ENCODE measurements at regions not wholly inside any gene's neighbourhood (a gene's known extent, or its start where the extent isn't known, plus 50 kb on each side); places are given as distances from the start of the nearest gene placed in this dataset.

DNA sequence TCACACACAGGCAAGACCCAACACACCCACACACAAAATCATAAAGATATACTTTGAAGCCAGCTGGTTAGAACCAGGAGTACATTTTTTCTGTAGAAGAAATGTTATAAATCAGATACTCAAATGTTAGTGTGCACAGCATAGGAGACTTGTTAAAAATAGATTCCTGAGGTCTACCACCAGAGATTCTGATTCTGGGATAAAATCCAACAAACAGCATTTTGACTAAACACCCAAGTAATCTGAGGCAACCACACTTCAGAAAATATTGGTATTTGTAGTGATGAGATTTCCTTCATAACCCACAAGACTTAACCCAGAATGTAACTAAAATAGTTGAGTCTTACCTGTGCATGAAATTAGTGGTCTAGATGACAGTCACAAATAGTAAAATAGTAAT is 301.8 kb downstream of the HNRNPD start:
- Histone ChIP-seq H3K4me1 (replicated peaks in 1 of 2) (no peaks in the 10 kb centered on the region), H3K27me3 (no peaks in the 10 kb centered on the region), H3K27ac (no peak overlapping the region), H3K4me3 (no peak overlapping the region), H3K9me3 (replicated peaks in 1 of 3) (no peaks in the 10 kb centered on the region), H3K36me3 (replicated peaks in 1 of 2) (no peaks in the 10 kb centered on the region)
- intact Hi-C loops (cut with DNase I), result no loop called here
- TF ChIP-seq POLR2A (IDR thresholded peaks at IDR 0.05) (no peak), CTCF (IDR thresholded peaks at IDR 0.05) (no peak)
- no peak for DNase-seq

DNA sequence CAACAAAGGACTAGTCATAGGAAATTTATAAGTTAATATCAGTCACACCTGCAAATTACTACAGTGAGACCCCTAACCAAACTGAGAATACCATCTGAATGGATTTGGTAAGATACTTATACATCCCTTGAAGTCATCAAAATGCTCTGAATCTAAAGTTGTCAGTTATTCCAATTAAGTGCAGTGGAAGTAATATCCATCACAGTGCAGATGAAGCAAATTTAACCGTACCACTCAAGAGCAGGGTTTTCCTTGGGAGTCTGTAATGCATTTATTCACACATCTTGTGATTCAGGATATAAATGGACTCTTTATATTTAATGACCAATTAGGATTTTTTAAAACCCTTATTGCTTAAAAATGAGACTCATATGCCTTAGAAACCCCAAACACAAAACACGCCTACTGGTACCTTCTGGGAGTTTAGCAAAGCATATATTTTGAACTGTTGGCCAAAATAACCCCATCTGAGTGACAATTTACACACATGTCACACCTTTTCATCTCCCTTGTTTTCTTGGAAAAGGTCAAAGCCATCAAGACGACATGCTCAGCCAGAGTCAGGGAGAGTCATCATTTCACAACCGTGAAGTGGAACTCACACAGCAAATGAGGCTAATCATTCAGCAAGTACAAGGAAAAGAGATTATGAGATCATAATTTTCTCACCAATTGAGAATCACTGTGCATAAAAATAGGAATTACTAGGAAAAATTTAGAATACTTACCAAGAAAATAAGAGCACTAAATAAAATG is 303.7 kb downstream of the HNRNPD start:
- no peaks in the 10 kb centered on the region for H3K4me1 ChIP-seq (replicated peaks in 1 of 2)
- H3K27me3 ChIP-seq, result no peaks in the 10 kb centered on the region
- H3K27ac ChIP-seq, result no peak overlapping the region
- TF ChIP-seq CTCF (IDR thresholded peaks at IDR 0.05) (no peak), POLR2A (IDR thresholded peaks at IDR 0.05) (no peak)
- no peaks in the 10 kb centered on the region for H3K9me3 ChIP-seq (replicated peaks in 1 of 3)
- WGBS, 4 donors, result 55 to 66% (median 58%) methylated on average over 4 of the region's 4 CpGs
- H3K4me3 ChIP-seq, result no peak overlapping the region
- no peaks in the 10 kb centered on the region for H3K36me3 ChIP-seq (replicated peaks in 1 of 2)
- no peak for DNase-seq
- intact Hi-C loops (cut with DNase I), result no loop called here

- Histone ChIP-seq H3K4me3 (no peak overlapping the region), H3K36me3 (replicated peaks in 1 of 2) (no peaks in the 10 kb centered on the region), H3K4me1 (replicated peaks in 1 of 2) (no peaks in the 10 kb centered on the region), H3K27me3 (peaks cover 6% of the 10 kb centered on the region), H3K9me3 (replicated peaks in 1 of 3) (no peaks in the 10 kb centered on the region), H3K27ac (no peak overlapping the region)
- no peak for TF ChIP-seq CTCF (IDR thresholded peaks at IDR 0.05)
- no peak for TF ChIP-seq POLR2A (IDR thresholded peaks at IDR 0.05)
- intact Hi-C loops (cut with DNase I), result no loop called here
- 47 to 60% (median 50%) methylated on average over 1 of the region's 1 CpG for WGBS, 4 donors
- no peak for DNase-seq
These were observed 310.8 kb downstream of the HNRNPD start for GRCh38 chr4:82063017-82063416.

- Histone ChIP-seq H3K27me3 (peaks cover 6% of the 10 kb centered on the region), H3K27ac (no peak overlapping the region), H3K4me3 (no peak overlapping the region), H3K36me3 (replicated peaks in 1 of 2) (no peaks in the 10 kb centered on the region), H3K4me1 (replicated peaks in 1 of 2) (no peaks in the 10 kb centered on the region), H3K9me3 (replicated peaks in 1 of 3) (no peaks in the 10 kb centered on the region)
- intact Hi-C loops (cut with DNase I), result no loop called here
- TF ChIP-seq CTCF (IDR thresholded peaks at IDR 0.05), result no peak
- 13 to 38% (median 20%) methylated on average over 1 of the region's 1 CpG for WGBS, 4 donors
- no peak for DNase-seq
These were observed 315.7 kb downstream of the HNRNPD start for GRCh38 chr4:82057990-82058544.
